SH-SY5Y (cell line): ENCODE measurements at regions not wholly inside any gene's neighbourhood (a gene's known extent, or its start where the extent isn't known, plus 50 kb on each side); places are given as distances from the start of the nearest gene placed in this dataset.

Experiments used
- GATA2 ChIP-seq: IDR thresholded peaks from 2 replicates; pipeline ENCODE4 v1.6.1; 2011; ENCODE audit warnings: mild to moderate bottlenecking, low read depth, low read length
- GATA3 ChIP-seq: IDR thresholded peaks from 2 replicates; pipeline ENCODE4 v1.6.1; 2011; ENCODE audit warnings: low read depth, mild to moderate bottlenecking, low read length, moderate library complexity

DNA sequence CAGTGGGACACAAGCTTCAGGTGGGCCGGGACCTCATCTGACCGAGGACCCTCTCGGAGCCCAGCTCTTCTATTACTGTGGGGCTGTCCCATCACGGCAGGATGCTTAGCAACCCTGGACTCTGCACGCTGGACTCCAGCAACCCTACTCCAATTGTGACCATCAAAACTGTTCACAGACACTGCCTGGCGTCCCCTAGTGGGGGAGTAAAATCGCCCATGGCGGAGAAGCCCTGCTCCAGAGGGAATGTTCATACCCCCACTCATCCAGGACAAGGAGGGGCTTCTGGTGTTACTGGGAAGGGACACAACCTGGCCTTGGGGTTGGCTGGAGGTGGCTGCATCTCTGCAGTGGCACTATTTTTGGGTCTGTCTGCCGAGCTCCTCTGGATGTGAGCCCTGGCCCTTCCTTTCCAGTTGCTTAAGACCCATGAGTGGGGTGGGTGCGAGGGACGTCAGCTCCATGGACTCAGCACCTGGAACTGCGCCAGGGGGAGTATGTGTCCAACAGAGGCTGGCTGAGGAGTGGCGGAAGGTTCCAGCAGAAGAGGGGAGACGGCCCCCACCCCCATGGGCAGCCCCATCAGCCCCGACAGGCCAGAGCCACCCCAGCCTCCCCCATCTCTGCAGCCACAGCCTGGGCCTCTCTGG is 103.8 kb downstream of the RFLNA start:
- no peak for TF ChIP-seq GATA2
- TF ChIP-seq GATA3 = no peak

DNA sequence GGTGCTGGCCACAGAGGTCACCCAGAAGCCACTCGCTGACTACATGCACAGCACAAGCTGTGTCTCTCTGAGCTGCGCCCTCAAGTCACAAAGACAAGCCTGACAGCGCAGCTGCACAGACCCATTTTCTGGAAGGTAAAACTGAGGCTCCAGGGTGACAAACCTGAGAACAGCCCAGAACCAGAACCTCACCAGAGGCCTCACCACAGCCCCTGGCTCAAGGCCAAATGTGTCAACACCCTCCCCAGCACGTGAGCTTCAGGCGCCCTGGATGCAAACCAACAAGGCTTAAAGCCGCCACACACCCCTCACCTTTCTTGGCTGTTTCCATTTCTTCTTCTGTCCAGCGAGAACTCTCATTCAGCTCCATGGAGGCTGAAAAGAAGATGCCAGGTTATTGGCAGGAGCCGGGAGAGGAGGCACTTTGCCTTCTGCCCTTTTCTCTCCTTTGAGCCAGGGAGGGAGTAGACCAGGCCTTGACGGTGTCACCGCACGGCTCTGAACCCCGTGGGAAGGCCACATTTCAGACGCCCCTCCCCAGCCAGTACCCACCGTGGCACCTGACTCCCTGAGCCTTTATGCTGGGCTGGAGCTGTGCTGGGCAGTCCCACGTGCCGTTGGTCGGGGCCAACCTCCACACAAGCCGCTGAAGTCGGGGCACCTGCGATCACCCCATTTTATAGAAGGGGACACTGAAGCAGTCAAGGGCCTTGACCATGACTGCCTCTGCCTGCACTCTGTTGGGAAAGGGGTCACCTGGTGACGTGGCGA is 103.1 kb downstream of the RFLNA start:
- no peak for TF ChIP-seq GATA3

GRCh38 chr12:124397399-124397679 is 102.4 kb downstream of the RFLNA start:
- TF ChIP-seq GATA3 (no peak), GATA2 (no peak)

GRCh38 chr12:124396544-124397398 is 101.9 kb downstream of the RFLNA start:
- TF ChIP-seq GATA3 = no peak
- no peak for TF ChIP-seq GATA2

GRCh38 chr12:124395986-124396385 is 101.1 kb downstream of the RFLNA start:
- TF ChIP-seq GATA3 (no peak), GATA2 (no peak)

GRCh38 chr12:124395284-124395752 is 100.4 kb downstream of the RFLNA start:
- TF ChIP-seq GATA2 (no peak), GATA3 (no peak)

DNA sequence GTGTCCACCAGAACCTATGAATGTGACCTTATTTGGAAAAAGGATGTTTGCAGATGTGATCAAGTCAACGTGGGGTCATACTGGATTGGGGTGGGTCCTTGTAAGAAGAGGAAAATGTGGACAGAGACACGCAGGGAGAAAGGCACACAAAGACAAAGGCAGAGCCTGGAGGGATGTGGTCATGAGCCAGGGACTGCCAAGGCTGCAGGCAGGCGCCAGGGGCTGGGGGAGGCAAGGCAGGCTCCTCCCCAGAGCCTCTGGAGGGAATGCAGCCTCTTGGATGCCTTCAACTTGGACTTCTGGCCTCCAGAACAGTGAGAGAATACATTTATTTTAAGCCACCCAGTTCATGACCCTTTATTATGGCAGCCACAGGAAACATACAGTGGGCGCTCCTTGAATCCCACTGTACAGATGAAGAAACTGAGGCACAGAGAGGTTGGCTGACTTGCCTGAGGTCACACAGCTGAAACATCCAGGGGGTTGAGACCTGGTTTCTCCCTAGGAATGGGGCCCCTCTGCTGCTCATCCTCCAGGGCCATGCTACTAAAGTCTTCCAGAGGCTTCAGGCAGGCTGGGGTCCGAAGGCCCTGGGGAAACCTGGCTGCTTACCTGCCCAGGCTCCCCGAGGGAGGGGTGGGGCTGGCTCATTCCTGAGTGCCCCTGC is 99.7 kb downstream of the RFLNA start:
- TF ChIP-seq GATA2 = no peak
- no peak for TF ChIP-seq GATA3

GRCh38 chr12:124393831-124394230 is 98.9 kb downstream of the RFLNA start:
- no peak for TF ChIP-seq GATA2
- no peak for TF ChIP-seq GATA3

GRCh38 chr12:124393414-124393790 is 98.5 kb downstream of the RFLNA start:
- TF ChIP-seq GATA2 (no peak), GATA3 (no peak)

DNA sequence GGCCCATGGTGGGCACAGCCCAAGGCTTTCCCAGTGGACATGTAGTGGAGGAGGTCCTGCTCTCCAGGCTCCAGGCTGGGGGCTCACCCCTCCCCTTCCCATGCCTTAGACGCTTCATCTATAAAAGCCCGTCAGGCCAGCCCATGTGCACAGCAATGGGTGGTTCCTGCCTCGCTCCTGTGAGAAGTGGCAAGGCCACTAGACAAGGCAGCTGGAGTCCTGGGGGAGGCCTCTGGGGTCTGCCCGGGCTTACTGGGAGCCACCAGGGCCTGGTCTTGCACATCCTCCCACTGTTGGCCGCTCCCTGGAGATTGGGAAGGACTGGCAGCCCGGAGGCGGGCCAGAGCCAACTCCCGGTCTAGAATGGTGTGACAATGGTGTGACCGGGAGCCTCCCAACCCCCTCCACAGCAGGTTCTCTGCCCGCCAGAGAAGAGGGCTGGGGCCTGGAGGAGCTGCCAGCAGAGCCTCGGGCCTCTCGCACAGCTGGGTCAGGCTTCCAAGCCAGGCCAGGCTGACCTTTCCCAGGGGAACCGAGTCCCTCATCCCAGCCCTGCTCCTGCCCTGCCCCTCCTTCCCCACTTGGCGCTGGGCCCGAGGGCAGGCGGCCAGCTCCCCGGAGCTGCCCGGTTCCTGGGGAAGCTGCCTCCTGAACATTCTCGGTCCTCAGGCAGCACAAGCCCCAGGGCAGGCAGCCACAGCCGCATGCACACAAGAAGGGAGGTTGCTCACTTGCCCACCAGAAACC is 97.9 kb downstream of the RFLNA start:
- TF ChIP-seq GATA2 (no peak), GATA3 (no peak)

- TF ChIP-seq GATA2 = no peak
- no peak for TF ChIP-seq GATA3
Observed at GRCh38 chr12:124392271-124392666, 97.4 kb downstream of the RFLNA start.

- TF ChIP-seq GATA2 (no peak), GATA3 (no peak)
Observed at GRCh38 chr12:124391340-124392261, 96.7 kb downstream of the RFLNA start.

DNA sequence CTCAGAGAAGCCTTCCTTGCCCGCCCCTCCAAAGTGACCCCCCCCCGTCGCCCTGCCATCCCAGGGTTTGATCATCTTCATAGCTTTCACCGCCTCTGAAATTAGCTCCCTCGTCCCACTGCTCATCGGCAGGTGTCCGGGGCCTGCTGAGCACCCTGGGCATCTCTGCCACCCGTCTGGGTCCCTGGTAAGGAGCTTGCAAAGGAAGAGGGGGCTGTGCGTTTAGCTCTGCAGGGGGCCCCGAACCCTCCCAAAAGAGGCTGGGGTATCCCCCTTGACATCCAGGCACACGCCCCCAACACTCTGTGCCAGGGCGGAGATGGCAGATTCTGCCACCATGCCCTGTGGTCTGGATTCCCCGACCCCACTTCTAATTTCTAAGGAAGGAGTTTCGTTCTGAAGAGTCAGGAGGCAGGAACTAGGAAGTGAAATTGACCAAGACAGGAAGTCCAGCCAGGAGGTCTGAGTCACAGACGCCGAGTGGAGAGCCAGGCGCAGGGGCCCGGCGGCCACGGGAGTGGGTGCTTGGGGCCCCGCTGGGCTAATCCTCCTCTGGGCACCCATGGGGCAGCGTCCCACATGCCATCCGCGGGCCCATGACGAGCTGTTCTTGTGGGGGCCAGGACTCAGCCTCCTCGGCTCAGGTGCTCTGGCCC is 95.7 kb downstream of the RFLNA start:
- TF ChIP-seq GATA2 (no peak), GATA3 (no peak)
